WTC11 (cell line): ENCODE measurements at regions not wholly inside any gene's neighbourhood (a gene's known extent, or its start where the extent isn't known, plus 50 kb on each side); places are given as distances from the start of the nearest gene placed in this dataset.

Experiments
- ATAC-seq: fragments of 200-7000 bp; cut with Tn5 transposase; 2 replicates; pipeline ENCODE4 v1.10.0; 2021; ENCODE audit warnings: mild to moderate bottlenecking, moderate library complexity
- CTCF ChIA-PET: fragments of 300-600 bp; sonication (Branson Sonifier 250); formaldehyde crosslinking; loops from one replicate; lab custom pipeline; 2021; ENCODE audit warnings: antibody characterized with exemption; lab: Charles Lee
- POLR2A ChIA-PET: fragments of 350-600 bp; sonication (Branson Sonifier 250); formaldehyde crosslinking; loops from one replicate; lab custom pipeline; 2021; ENCODE audit warnings: antibody characterized with exemption; lab: Charles Lee
- DNase-seq: peaks from one replicate; pipeline ENCODE4 v3.0.0; 2021; ENCODE audit warnings: low spot score
- H3K27ac Mint-ChIP-seq: 2 replicates; pipeline ENCODE4 v1.8.0; 2021; ENCODE audit warnings: mixed read lengths
- H3K27me3 Mint-ChIP-seq: 2 replicates; pipeline ENCODE4 v1.8.0; 2021; ENCODE audit warnings: low read depth, mild to moderate bottlenecking, moderate library complexity, mixed read lengths
- H3K36me3 Mint-ChIP-seq: 2 replicates; pipeline ENCODE4 v1.8.0; 2021; ENCODE audit warnings: mixed read lengths
- H3K4me1 Mint-ChIP-seq: 2 replicates; pipeline ENCODE4 v1.8.0; 2022; ENCODE audit warnings: mixed read lengths
- H3K4me3 Mint-ChIP-seq: 2 replicates; pipeline ENCODE4 v1.8.0; 2021; ENCODE audit warnings: mild to moderate bottlenecking, moderate library complexity, mixed read lengths
- H3K9me3 Mint-ChIP-seq: 2 replicates; pipeline ENCODE4 v1.8.0; 2021; ENCODE audit warnings: mixed read lengths
- AR ChIP-seq: fragments of 250-450 bp; sonication (Bioruptor Pico); IDR thresholded peaks from 2 replicates; pipeline ENCODE4 v1.9.0; 2021; ENCODE audit warnings: mild to moderate bottlenecking
- ARID4B ChIP-seq: sonication (generic); formaldehyde crosslinking; IDR thresholded peaks from 2 replicates; pipeline ENCODE4 v1.8.0; 2023; ENCODE audit warnings: missing genetic modification reagents, mild to moderate bottlenecking, borderline replicate concordance
- CREB1 ChIP-seq: sonication (generic); formaldehyde crosslinking; IDR thresholded peaks from 2 replicates; pipeline ENCODE4 v1.8.0; 2023; ENCODE audit warnings: mild to moderate bottlenecking, missing genetic modification reagents
- E2F5 ChIP-seq: sonication (generic); formaldehyde crosslinking; IDR thresholded peaks from 2 replicates; pipeline ENCODE4 v1.8.1; 2022; ENCODE audit warnings: mild to moderate bottlenecking, moderate library complexity, missing genetic modification reagents
- ETV6 ChIP-seq: sonication (generic); formaldehyde crosslinking; IDR thresholded peaks from 2 replicates; pipeline ENCODE4 v1.8.1; 2022; ENCODE audit warnings: mild to moderate bottlenecking, missing genetic modification reagents
- FOXP4 ChIP-seq: sonication (generic); formaldehyde crosslinking; IDR thresholded peaks from 2 replicates; pipeline ENCODE4 v1.8.0; 2022; ENCODE audit warnings: mild to moderate bottlenecking, missing genetic modification reagents
- GTF2I ChIP-seq: fragments of 250-450 bp; sonication (Bioruptor Pico); conservative IDR thresholded peaks from 2 replicates; pipeline ENCODE4 v1.4.0; 2021; ENCODE audit warnings: mild to moderate bottlenecking
- HMGA2 ChIP-seq: fragments of 250-450 bp; sonication (Bioruptor Pico); IDR thresholded peaks from 2 replicates; pipeline ENCODE4 v1.4.0; 2021; ENCODE audit warnings: mild to moderate bottlenecking, moderate library complexity
- JAZF1 ChIP-seq: fragments of 250-450 bp; sonication (Bioruptor Pico); IDR thresholded peaks from 2 replicates; pipeline ENCODE4 v1.9.0; 2021; ENCODE audit warnings: moderate library complexity, mild to moderate bottlenecking, inconsistent platforms
- JUN ChIP-seq: sonication (generic); formaldehyde crosslinking; IDR thresholded peaks from 2 replicates; pipeline ENCODE4 v1.8.0; 2023; ENCODE audit warnings: mild to moderate bottlenecking, missing genetic modification reagents
- MAX ChIP-seq: sonication (generic); formaldehyde crosslinking; IDR thresholded peaks from 2 replicates; pipeline ENCODE4 v1.8.0; 2022; ENCODE audit warnings: mild to moderate bottlenecking, missing genetic modification reagents
- NR2C2 ChIP-seq: sonication (generic); formaldehyde crosslinking; IDR thresholded peaks from 2 replicates; pipeline ENCODE4 v1.8.0; 2022; ENCODE audit warnings: mild to moderate bottlenecking, missing genetic modification reagents
- PREB ChIP-seq: sonication (generic); formaldehyde crosslinking; IDR thresholded peaks from 2 replicates; pipeline ENCODE4 v1.8.1; 2022; ENCODE audit warnings: mild to moderate bottlenecking, missing genetic modification reagents, moderate library complexity, borderline replicate concordance
- SOX15 ChIP-seq: fragments of 250-450 bp; sonication (Bioruptor Pico); IDR thresholded peaks from 2 replicates; pipeline ENCODE4 v1.9.0; 2021; ENCODE audit warnings: mild to moderate bottlenecking
- ZMAT4 ChIP-seq: fragments of 250-450 bp; sonication (Bioruptor Pico); IDR thresholded peaks from 2 replicates; pipeline ENCODE4 v1.9.0; 2021; ENCODE audit warnings: mild to moderate bottlenecking
- ZNF138 ChIP-seq: sonication (generic); formaldehyde crosslinking; conservative IDR thresholded peaks from 2 replicates; pipeline ENCODE4 v1.8.1; 2022; ENCODE audit warnings: mild to moderate bottlenecking, moderate library complexity, missing genetic modification reagents
- ZNF232 ChIP-seq: sonication (generic); formaldehyde crosslinking; IDR thresholded peaks from 2 replicates; pipeline ENCODE4 v1.8.0; 2022; ENCODE audit warnings: mild to moderate bottlenecking, missing genetic modification reagents
- ZNF281 ChIP-seq: sonication (generic); formaldehyde crosslinking; IDR thresholded peaks from 2 replicates; pipeline ENCODE4 v1.8.0; 2023; ENCODE audit warnings: mild to moderate bottlenecking, missing genetic modification reagents
- ZNF317 ChIP-seq: sonication (generic); formaldehyde crosslinking; IDR thresholded peaks from 2 replicates; pipeline ENCODE4 v1.8.1; 2023; ENCODE audit warnings: low read depth, mild to moderate bottlenecking, moderate library complexity, missing genetic modification reagents, borderline replicate concordance

GRCh38 chr12:94037444-94037843, 110.9 kb upstream of the PLXNC1 start:
- CTCF ChIA-PET: interaction anchor here (1.2 kb wide), 1 partner anchor 38 kb away, joined by 6 read pairs; no protein-coding TSS in a partner anchor
- no peaks in the 10 kb centered on the region; the same call in 1 of the 2 replicates for H3K27me3 Mint-ChIP-seq
- H3K9me3 Mint-ChIP-seq: peaks cover 47% of the 10 kb centered on the region
- peaks cover 23% of the 10 kb centered on the region for H3K36me3 Mint-ChIP-seq
- TF ChIP-seq HMGA2 (no peak), AR (CRISPR knock-in tag) (no peak), FOXP4 (CRISPR knock-in tag) (no peak), ZMAT4 (CRISPR knock-in tag) (no peak), JAZF1 (CRISPR knock-in tag) (no peak), NR2C2 (CRISPR knock-in tag) (no peak), ARID4B (CRISPR knock-in tag) (no peak), PREB (CRISPR knock-in tag) (no peak), JUN (CRISPR knock-in tag) (no peak)
- TF ChIP-seq, all 79 proteins: peak for 0
- peaks cover 12% of the 10 kb centered on the region for H3K4me1 Mint-ChIP-seq
- H3K4me3 Mint-ChIP-seq: no peak overlapping the region
- POLR2A ChIA-PET: no interaction called here
- DNase-seq (no peak), ATAC-seq (no peak)
- no peak overlapping the region for H3K27ac Mint-ChIP-seq

- no peak for DNase-seq
- ChIA-PET CTCF (no interaction called here), POLR2A (no interaction called here)
- Mint-ChIP-seq H3K4me1 (peaks cover 16% of the 10 kb centered on the region), H3K27ac (no peak overlapping the region), H3K36me3 (peaks cover 23% of the 10 kb centered on the region), H3K27me3 (no peaks in the 10 kb centered on the region; the same call in 1 of the 2 replicates), H3K9me3 (peaks cover 44% of the 10 kb centered on the region), H3K4me3 (no peak overlapping the region)
- TF ChIP-seq ZMAT4 (CRISPR knock-in tag) (no peak), E2F5 (no peak), ZNF138 (CRISPR knock-in tag) (no peak), ETV6 (no peak), ZNF281 (CRISPR knock-in tag) (no peak), MAX (no peak), SOX15 (CRISPR knock-in tag) (no peak), GTF2I (CRISPR knock-in tag) (no peak), NR2C2 (CRISPR knock-in tag) (no peak), ZNF232 (CRISPR knock-in tag) (no peak), ZNF317 (CRISPR knock-in tag) (no peak), CREB1 (CRISPR knock-in tag) (no peak)
- no peak for ATAC-seq
Observed at GRCh38 chr12:94038605-94039004, 109.8 kb upstream of the PLXNC1 start.
